ENCODE measurements at regions not wholly inside any gene's neighbourhood (a gene's known extent, or its start where the extent isn't known, plus 50 kb on each side); places are given as distances from the start of the nearest gene placed in this dataset.
"Not testable (repeated sequence)": the region's sequence is repeated elsewhere in the genome, so short reads cannot be mapped to it uniquely, and the experiment has no call there.

GRCh38 chr5:6076341-6077239 is 301.8 kb downstream of the MED10 start:
- H3K4me1 ChIP-seq = no peaks in the 10 kb centered on the region
- H3K27ac ChIP-seq = no peak overlapping the region
- H3K36me3 ChIP-seq = no peaks in the 10 kb centered on the region
- 57 to 70% methylated on average over 3 to 7 of the region's 7 CpGs for WGBS, 2 donors (ENCODE audit: low coverage in 1 of 2)
- no peaks in the 10 kb centered on the region for H3K9me3 ChIP-seq
- no peak for ATAC-seq
- no peak overlapping the region for H3K4me3 ChIP-seq
- TF ChIP-seq POLR2AphosphoS5 (IDR thresholded peaks at IDR 0.05) (no peak), CTCF (IDR thresholded peaks at IDR 0.05) (no peak)
- peaks cover 4% of the 10 kb centered on the region for H3K27me3 ChIP-seq

GRCh38 chr5:6072488-6072887 is 305.9 kb downstream of the MED10 start:
- not testable (repeated sequence) for H3K4me1 ChIP-seq, H3K36me3 ChIP-seq, H3K4me3 ChIP-seq, H3K27ac ChIP-seq, H3K9me3 ChIP-seq, H3K27me3 ChIP-seq, ATAC-seq
- WGBS, 2 donors (ENCODE audit: low coverage in 1 of 2) = 74 to 86% methylated on average over 1 to 4 of the region's 4 CpGs

GRCh38 chr5:6069496-6070185 is 308.7 kb downstream of the MED10 start:
- WGBS, 2 donors (ENCODE audit: low coverage in 1 of 2) = 40 to 50% methylated on average over 4 of the region's 4 CpGs
- H3K4me3 ChIP-seq = no peak overlapping the region
- ATAC-seq = no peak
- H3K9me3 ChIP-seq = no peaks in the 10 kb centered on the region
- TF ChIP-seq EP300 (IDR thresholded peaks at IDR 0.05) (no peak), POLR2AphosphoS5 (IDR thresholded peaks at IDR 0.05) (no peak), POLR2A (IDR thresholded peaks at IDR 0.05) (no peak), CTCF (IDR thresholded peaks at IDR 0.05) (no peak)
- H3K27me3 ChIP-seq = no peaks in the 10 kb centered on the region
- H3K4me1 ChIP-seq = no peaks in the 10 kb centered on the region
- H3K27ac ChIP-seq = no peak overlapping the region
- no peaks in the 10 kb centered on the region for H3K36me3 ChIP-seq

- ATAC-seq = no peak
- no peaks in the 10 kb centered on the region for H3K36me3 ChIP-seq
- no peaks in the 10 kb centered on the region for H3K4me1 ChIP-seq
- no peak overlapping the region for H3K4me3 ChIP-seq
- 43 to 67% methylated on average over 1 of the region's 1 CpG for WGBS, 2 donors (ENCODE audit: low coverage in 1 of 2)
- no peaks in the 10 kb centered on the region for H3K9me3 ChIP-seq
- H3K27ac ChIP-seq = no peak overlapping the region
- H3K27me3 ChIP-seq = no peaks in the 10 kb centered on the region
- TF ChIP-seq POLR2A (IDR thresholded peaks at IDR 0.05) (no peak), CTCF (IDR thresholded peaks at IDR 0.05) (no peak), EP300 (IDR thresholded peaks at IDR 0.05) (no peak), POLR2AphosphoS5 (IDR thresholded peaks at IDR 0.05) (no peak)
Observed at GRCh38 chr5:6066016-6066415, 312.3 kb downstream of the MED10 start.

- peaks cover 13% of the 10 kb centered on the region for H3K27me3 ChIP-seq
- no peak overlapping the region for H3K4me3 ChIP-seq
- ATAC-seq = no peak
- H3K4me1 ChIP-seq = no peaks in the 10 kb centered on the region
- no peaks in the 10 kb centered on the region for H3K9me3 ChIP-seq
- TF ChIP-seq CTCF (IDR thresholded peaks at IDR 0.05) (no peak), EP300 (IDR thresholded peaks at IDR 0.05) (no peak), POLR2AphosphoS5 (IDR thresholded peaks at IDR 0.05) (no peak), POLR2A (IDR thresholded peaks at IDR 0.05) (no peak)
- H3K27ac ChIP-seq = no peak overlapping the region
- 65 to 73% methylated on average over 7 to 10 of the region's 12 CpGs for WGBS, 2 donors (ENCODE audit: low coverage in 1 of 2)
- H3K36me3 ChIP-seq = no peaks in the 10 kb centered on the region
Observed at GRCh38 chr5:6059137-6059800, 319.1 kb downstream of the MED10 start.

Data from gastroesophageal sphincter (tissue), 4 donors.